HepG2 (cell line): ENCODE measurements at regions not wholly inside any gene's neighbourhood (a gene's known extent, or its start where the extent isn't known, plus 50 kb on each side); places are given as distances from the start of the nearest gene placed in this dataset.

ENCODE experiments used
- AGO2 ChIP-seq: fragments of 200-400 bp; formaldehyde crosslinking; optimal IDR thresholded peaks from 2 replicates; pipeline ENCODE3; 2017; ENCODE audit warnings: mild to moderate bottlenecking, low read depth, low read length, moderate library complexity
- ARNTL ChIP-seq: sonication (generic); formaldehyde crosslinking; IDR thresholded peaks from 2 replicates; pipeline ENCODE4 v1.4.0; 2020; ENCODE audit warnings: mild to moderate bottlenecking, missing genetic modification reagents
- ATF7-NPFF ChIP-seq: sonication (generic); formaldehyde crosslinking; IDR thresholded peaks from 2 replicates; pipeline ENCODE4 v1.8.1; 2023; ENCODE audit warnings: mild to moderate bottlenecking, low read depth, missing genetic modification reagents, moderate library complexity
- CBX5 ChIP-seq: sonication (generic); formaldehyde crosslinking; IDR thresholded peaks from 2 replicates; pipeline ENCODE4 v1.4.0; 2020; ENCODE audit warnings: missing genetic modification reagents, borderline replicate concordance
- ELF1 ChIP-seq: sonication (generic); formaldehyde crosslinking; IDR thresholded peaks from 2 replicates; pipeline ENCODE4 v1.4.0; 2020; ENCODE audit warnings: missing genetic modification reagents
- HNF4A ChIP-seq: sonication (generic); formaldehyde crosslinking; IDR thresholded peaks from 2 replicates; pipeline ENCODE4 v1.4.0; 2020; ENCODE audit warnings: missing genetic modification reagents
- KDM4B ChIP-seq: sonication (generic); formaldehyde crosslinking; IDR thresholded peaks from 2 replicates; pipeline ENCODE4 v1.4.0; 2020; ENCODE audit warnings: missing genetic modification reagents
- MAX ChIP-seq: IDR thresholded peaks from 2 replicates; pipeline ENCODE4 v1.6.1; 2012; ENCODE audit warnings: inconsistent platforms
- MED13 ChIP-seq: sonication (generic); formaldehyde crosslinking; IDR thresholded peaks from 2 replicates; pipeline ENCODE4 v1.5.0; 2020; ENCODE audit warnings: missing genetic modification reagents
- MEIS2 ChIP-seq: sonication (generic); formaldehyde crosslinking; IDR thresholded peaks from 2 replicates; pipeline ENCODE4 v1.9.0; 2021; ENCODE audit warnings: mild to moderate bottlenecking, missing genetic modification reagents
- NCOA2 ChIP-seq: sonication (generic); formaldehyde crosslinking; IDR thresholded peaks from 2 replicates; pipeline ENCODE4 v1.8.0; 2022; ENCODE audit warnings: inconsistent platforms
- POLR2A ChIP-seq, 2 experiments: IDR thresholded peaks; 2 replicates each; pipeline ENCODE4 v1.6.1; 2011; ENCODE audit warnings: low read depth in 2 of 2, low read length in 2 of 2, mild to moderate bottlenecking in 1 of 2, moderate library complexity in 1 of 2; ENCODE audit not compliant: insufficient read depth in 1 of 2
- PRDM4 ChIP-seq: sonication (generic); formaldehyde crosslinking; IDR thresholded peaks from 2 replicates; pipeline ENCODE4 v1.9.0; 2021; ENCODE audit warnings: missing genetic modification reagents, borderline replicate concordance
- RXRB ChIP-seq: IDR thresholded peaks from 2 replicates; pipeline ENCODE4 v1.6.1; 2016; ENCODE audit warnings: borderline replicate concordance, missing genetic modification reagents, missing compliant biosample characterization
- SOX13 ChIP-seq, 3 experiments: fragments of 450-650 bp in 1 of 3; sonication (generic) in 1 of 3; formaldehyde crosslinking in 1 of 3; IDR thresholded peaks in 2 of 3; conservative IDR thresholded peaks in 1 of 3; 2 replicates each; pipeline versions ENCODE4 v1.5.0 to v1.6.1; 2016 to 2020; ENCODE audit warnings: antibody characterized with exemption in 1 of 3, mild to moderate bottlenecking in 1 of 3, missing compliant biosample characterization in 1 of 3, missing genetic modification reagents in 1 of 3, moderate library complexity in 1 of 3
- TFDP1 ChIP-seq: IDR thresholded peaks from 2 replicates; pipeline ENCODE4 v1.6.1; 2016; ENCODE audit warnings: missing compliant biosample characterization, missing genetic modification reagents, borderline replicate concordance
- ZBTB38 ChIP-seq: sonication (generic); formaldehyde crosslinking; IDR thresholded peaks from 2 replicates; pipeline ENCODE4 v1.5.1; 2020; ENCODE audit warnings: mild to moderate bottlenecking, missing genetic modification reagents
- ZNF496 ChIP-seq: sonication (generic); formaldehyde crosslinking; IDR thresholded peaks from 2 replicates; pipeline ENCODE4 v1.8.1; 2023; ENCODE audit warnings: mild to moderate bottlenecking, moderate library complexity, missing genetic modification reagents; ENCODE audit not compliant: insufficient replicate concordance
- ZNF768 ChIP-seq: sonication (generic); formaldehyde crosslinking; IDR thresholded peaks from 2 replicates; pipeline ENCODE4 v1.4.0; 2020; ENCODE audit warnings: missing genetic modification reagents
- ZNF770 ChIP-seq: sonication (generic); formaldehyde crosslinking; IDR thresholded peaks from 2 replicates; pipeline ENCODE4 v1.5.0; 2020; ENCODE audit warnings: mild to moderate bottlenecking, missing genetic modification reagents
- ZXDC ChIP-seq: sonication (generic); formaldehyde crosslinking; IDR thresholded peaks from 2 replicates; pipeline ENCODE4 v1.5.0; 2020; ENCODE audit warnings: mild to moderate bottlenecking, missing genetic modification reagents

GRCh38 chr3:72579581-72580245 is 268.5 kb downstream of the SHQ1 start (continued):
- TF ChIP-seq MED13 (CRISPR knock-in tag) (peak; percentile 17; the same call in 1 of the 2 replicates), SOX13 (IDR thresholded peaks at IDR 0.05) (peak; percentile 88), SOX13 (CRISPR knock-in tag; conservative IDR thresholded peaks at IDR 0.05 in 1 of 2, IDR thresholded peaks at IDR 0.05 in 1 of 2) (peak in 1 of 2 experiments; percentile 94; a peak in 2 of 4 replicates), ATF7-NPFF (CRISPR knock-in tag) (no peak), RXRB (CRISPR knock-in tag) (peak; percentile 91), MAX (peak; percentile 82), ZNF770 (CRISPR knock-in tag) (peak; percentile 92; the same call in 1 of the 2 replicates), ELF1 (CRISPR knock-in tag) (peak; percentile 21; the same call in 1 of the 2 replicates), ZXDC (CRISPR knock-in tag) (0 out of 2 replicates have a peak, but pooled peaks have one; percentile 28), MEIS2 (peak; percentile 86), KDM4B (CRISPR knock-in tag) (no peak), HNF4A (CRISPR knock-in tag) (peak; percentile 94), NCOA2 (CRISPR knock-in tag) (peak; percentile 82), ARNTL (CRISPR knock-in tag) (peak; percentile 74; the same call in 1 of the 2 replicates), POLR2A (IDR thresholded peaks at IDR 0.05; ENCODE audit: insufficient read depth in 1 of 2, low read depth in 2 of 2, low read length in 2 of 2) (0 out of 4 replicates have a peak, but pooled peaks of 1 of the 2 experiments have one; percentile 21), ZNF496 (no peak), ZNF768 (CRISPR knock-in tag) (no peak), PRDM4 (CRISPR knock-in tag) (no peak), CBX5 (CRISPR knock-in tag) (peak; percentile 46; the same call in 1 of the 2 replicates), TFDP1 (CRISPR knock-in tag) (peak; percentile 72; the same call in 1 of the 2 replicates), AGO2 (no peak), ZBTB38 (CRISPR knock-in tag) (no peak; the same call in 1 of the 2 replicates)
